ENCODE measurements at regions not wholly inside any gene's neighbourhood (a gene's known extent, or its start where the extent isn't known, plus 50 kb on each side); places are given as distances from the start of the nearest gene placed in this dataset.
"Not testable (repeated sequence)": the region's sequence is repeated elsewhere in the genome, so short reads cannot be mapped to it uniquely, and the experiment has no call there.

- TF ChIP-seq CTCF (IDR thresholded peaks at IDR 0.05; ENCODE audit: unreplicated experiment) = no peak
- peaks cover 2% of the 10 kb centered on the region for H3K9me3 Mint-ChIP-seq (ENCODE audit: low read depth)
- H3K27ac Mint-ChIP-seq = no peak overlapping the region
- H3K4me3 Mint-ChIP-seq (ENCODE audit: low read depth) = no peak overlapping the region
- peaks cover 1% of the 10 kb centered on the region for H3K36me3 Mint-ChIP-seq (ENCODE audit: insufficient read depth)
- H3K4me1 Mint-ChIP-seq (ENCODE audit: low read depth) = peaks cover 24% of the 10 kb centered on the region
- no peak for DNase-seq (ENCODE audit: low spot score, unreplicated experiment)
- no peaks in the 10 kb centered on the region for H3K27me3 Mint-ChIP-seq
Measured at GRCh38 chr4:124933521-124933920, 221.0 kb upstream of the ANKRD50 start.

- no peak for DNase-seq (ENCODE audit: low spot score, unreplicated experiment)
- H3K9me3 Mint-ChIP-seq (ENCODE audit: low read depth) = peaks cover 7% of the 10 kb centered on the region
- no peak overlapping the region for H3K27ac Mint-ChIP-seq
- H3K4me1 Mint-ChIP-seq (ENCODE audit: low read depth) = peaks cover 22% of the 10 kb centered on the region
- TF ChIP-seq CTCF (IDR thresholded peaks at IDR 0.05; ENCODE audit: unreplicated experiment) = no peak
- H3K27me3 Mint-ChIP-seq = no peaks in the 10 kb centered on the region
- H3K4me3 Mint-ChIP-seq (ENCODE audit: low read depth) = no peak overlapping the region
- H3K36me3 Mint-ChIP-seq (ENCODE audit: insufficient read depth) = peaks cover 1% of the 10 kb centered on the region
Measured at GRCh38 chr4:124932447-124932846, 219.9 kb upstream of the ANKRD50 start.

DNA sequence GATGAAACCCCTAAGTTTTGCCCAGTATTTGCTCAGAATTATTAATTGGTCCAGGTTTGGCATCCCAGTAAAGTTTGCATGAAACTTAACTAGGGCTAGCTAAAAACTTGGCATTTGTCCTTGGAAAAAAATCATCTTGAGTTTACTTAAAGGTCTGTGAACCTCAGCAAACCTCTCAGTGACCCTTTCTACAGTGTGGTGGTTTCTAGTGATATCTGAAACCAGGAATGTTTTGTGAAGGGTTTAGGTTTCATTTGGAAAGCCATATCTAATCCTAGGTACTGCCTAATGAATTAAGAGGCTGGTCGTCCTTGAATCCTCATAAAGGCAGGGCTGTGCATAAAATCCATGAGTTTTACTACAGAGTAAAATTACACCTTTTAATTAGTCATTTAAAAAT is 218.5 kb upstream of the ANKRD50 start:
- peaks cover 1% of the 10 kb centered on the region for H3K36me3 Mint-ChIP-seq (ENCODE audit: insufficient read depth)
- peaks cover 20% of the 10 kb centered on the region for H3K4me1 Mint-ChIP-seq (ENCODE audit: low read depth)
- no peaks in the 10 kb centered on the region for H3K27me3 Mint-ChIP-seq
- TF ChIP-seq CTCF (IDR thresholded peaks at IDR 0.05; ENCODE audit: unreplicated experiment) = no peak
- no peak for DNase-seq (ENCODE audit: low spot score, unreplicated experiment)
- H3K27ac Mint-ChIP-seq = no peak overlapping the region
- H3K9me3 Mint-ChIP-seq (ENCODE audit: low read depth) = peaks cover 7% of the 10 kb centered on the region
- H3K4me3 Mint-ChIP-seq (ENCODE audit: low read depth) = no peak overlapping the region

GRCh38 chr4:124922748-124923147 is 210.2 kb upstream of the ANKRD50 start:
- H3K4me1 Mint-ChIP-seq (ENCODE audit: low read depth); DNase-seq (ENCODE audit: low spot score, unreplicated experiment); H3K9me3 Mint-ChIP-seq (ENCODE audit: low read depth); H3K27me3 Mint-ChIP-seq; H3K4me3 Mint-ChIP-seq (ENCODE audit: low read depth); H3K36me3 Mint-ChIP-seq (ENCODE audit: insufficient read depth); H3K27ac Mint-ChIP-seq: not testable (repeated sequence)

GRCh38 chr4:124918559-124919122 is 206.1 kb upstream of the ANKRD50 start:
- Mint-ChIP-seq H3K9me3 (ENCODE audit: low read depth) (no peaks in the 10 kb centered on the region), H3K4me3 (ENCODE audit: low read depth) (no peak overlapping the region)
- no peak for TF ChIP-seq CTCF (IDR thresholded peaks at IDR 0.05; ENCODE audit: unreplicated experiment)

DNA sequence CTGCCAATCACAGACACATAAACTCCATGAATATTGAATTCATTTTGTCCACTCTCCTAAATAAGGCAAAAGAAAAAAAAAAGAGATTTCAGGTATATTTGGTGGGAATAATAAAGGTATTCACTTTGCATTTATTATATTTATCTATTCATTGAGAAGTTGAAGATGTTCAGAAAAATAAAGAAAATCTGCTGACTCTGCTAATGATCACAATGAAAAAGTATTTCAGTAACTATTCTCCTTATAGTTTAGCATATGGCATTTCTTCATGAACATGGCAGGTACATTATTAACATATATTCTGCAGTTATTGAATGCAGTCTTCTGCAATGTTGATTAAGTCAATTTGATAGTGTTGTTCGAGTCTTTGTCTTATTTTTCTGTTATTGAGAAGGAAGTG is 202.5 kb upstream of the ANKRD50 start:
- TF ChIP-seq CTCF (IDR thresholded peaks at IDR 0.05; ENCODE audit: unreplicated experiment) = no peak

More at GRCh38 chr4:124918559-124919122, 206.1 kb upstream of the ANKRD50 start:
- no peak for DNase-seq (ENCODE audit: low spot score, unreplicated experiment)
- H3K4me1 Mint-ChIP-seq (ENCODE audit: low read depth) = no peaks in the 10 kb centered on the region
- no peaks in the 10 kb centered on the region for H3K27me3 Mint-ChIP-seq
- H3K36me3 Mint-ChIP-seq (ENCODE audit: insufficient read depth) = no peaks in the 10 kb centered on the region
- H3K27ac Mint-ChIP-seq = no peak overlapping the region

More for the DNA sequence above, 202.5 kb upstream of the ANKRD50 start:
- no peaks in the 10 kb centered on the region for H3K4me1 Mint-ChIP-seq (ENCODE audit: low read depth)
- no peaks in the 10 kb centered on the region for H3K27me3 Mint-ChIP-seq
- H3K36me3 Mint-ChIP-seq (ENCODE audit: insufficient read depth) = peaks cover 4% of the 10 kb centered on the region
- H3K27ac Mint-ChIP-seq = no peak overlapping the region
- H3K9me3 Mint-ChIP-seq (ENCODE audit: low read depth) = peaks cover 12% of the 10 kb centered on the region
- DNase-seq (ENCODE audit: low spot score, unreplicated experiment) = no peak
- no peak overlapping the region for H3K4me3 Mint-ChIP-seq (ENCODE audit: low read depth)
